BJ (cell line): ENCODE measurements at regions not wholly inside any gene's neighbourhood (a gene's known extent, or its start where the extent isn't known, plus 50 kb on each side); places are given as distances from the start of the nearest gene placed in this dataset.

Experiments used
- CTCF ChIA-PET: fragments of 350-600 bp; formaldehyde crosslinking; extraction: SDS; loops from one replicate; lab custom pipeline; 2021; ENCODE audit warnings: antibody characterized with exemption, inconsistent platforms; lab: Yijun Ruan, JAX
- POLR2A ChIA-PET: fragments of 300-600 bp; sonication (Branson Sonifier 250); formaldehyde crosslinking; extraction: SDS; loops from one replicate; lab custom pipeline; 2021; ENCODE audit warnings: antibody characterized with exemption; lab: Charles Lee
- DNase-seq: peaks from one replicate; pipeline ENCODE4 v3.0.0-alpha.2; 2011; ENCODE audit warnings: low read depth
- H3K27me3 ChIP-seq: 2 replicates; pipeline ENCODE4 v1.6.0; 2011; ENCODE audit warnings: low read length; ENCODE audit not compliant: control insufficient read depth, insufficient read depth
- H3K36me3 ChIP-seq: 2 replicates; pipeline ENCODE4 v1.5.1; 2011; ENCODE audit warnings: low read length; ENCODE audit not compliant: control insufficient read depth, insufficient read depth
- H3K4me3 ChIP-seq: 2 replicates; pipeline ENCODE4 v1.5.1; 2011; ENCODE audit warnings: low read depth, mild to moderate bottlenecking, control low read depth, low read length
- TF ChIP-seq, protein P1 (sequence below): IDR thresholded peaks from 2 replicates; pipeline ENCODE4 v1.5.1; 2011; ENCODE audit warnings: low read depth, mild to moderate bottlenecking, control low read depth, inconsistent platforms, low read length, moderate library complexity; ENCODE audit not compliant: insufficient read depth

DNA sequence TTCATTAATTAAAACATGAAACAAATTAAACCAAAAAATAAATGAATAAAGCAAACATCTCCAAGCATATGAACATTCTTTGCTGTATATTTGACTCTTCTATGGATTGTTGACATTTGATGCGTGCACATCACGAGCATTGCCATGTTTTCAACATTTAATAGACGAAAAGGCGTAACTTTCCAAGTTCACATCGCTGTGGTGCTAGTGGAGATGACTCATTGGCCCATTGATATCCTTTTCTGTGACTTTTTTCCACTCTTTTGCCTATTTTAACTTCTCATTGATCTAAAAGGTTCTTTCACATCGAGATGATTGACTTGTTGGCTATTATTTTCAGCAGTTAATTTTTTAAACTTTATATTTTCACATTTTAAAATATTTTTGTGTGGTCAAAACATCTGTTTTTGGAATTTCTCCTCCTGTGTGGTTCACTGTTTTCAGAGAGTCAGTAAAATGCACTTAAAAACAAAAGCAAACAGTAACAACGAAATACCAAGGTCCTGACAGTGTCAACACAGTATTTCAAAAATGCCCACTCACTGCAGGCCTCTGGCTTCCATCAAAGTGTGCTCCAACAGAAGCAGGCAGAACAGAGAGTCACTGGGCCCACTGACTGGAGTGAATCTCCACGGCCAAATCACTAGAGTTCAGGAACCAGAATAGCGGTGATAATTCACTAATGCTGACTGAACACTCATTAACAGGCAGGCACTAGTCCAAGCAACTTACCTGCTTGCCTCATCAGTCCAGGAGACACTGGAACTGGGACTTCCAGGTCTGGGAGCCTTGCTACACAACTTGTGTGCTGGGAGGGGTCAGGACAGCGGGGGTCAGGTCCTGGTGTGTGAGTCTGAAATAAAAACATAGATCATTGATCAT, 372.2 kb upstream of the SMIM21 start:
- no peaks in the 10 kb centered on the region for H3K36me3 ChIP-seq
- no peaks in the 10 kb centered on the region for H3K27me3 ChIP-seq
- TF ChIP-seq, protein P1, sequence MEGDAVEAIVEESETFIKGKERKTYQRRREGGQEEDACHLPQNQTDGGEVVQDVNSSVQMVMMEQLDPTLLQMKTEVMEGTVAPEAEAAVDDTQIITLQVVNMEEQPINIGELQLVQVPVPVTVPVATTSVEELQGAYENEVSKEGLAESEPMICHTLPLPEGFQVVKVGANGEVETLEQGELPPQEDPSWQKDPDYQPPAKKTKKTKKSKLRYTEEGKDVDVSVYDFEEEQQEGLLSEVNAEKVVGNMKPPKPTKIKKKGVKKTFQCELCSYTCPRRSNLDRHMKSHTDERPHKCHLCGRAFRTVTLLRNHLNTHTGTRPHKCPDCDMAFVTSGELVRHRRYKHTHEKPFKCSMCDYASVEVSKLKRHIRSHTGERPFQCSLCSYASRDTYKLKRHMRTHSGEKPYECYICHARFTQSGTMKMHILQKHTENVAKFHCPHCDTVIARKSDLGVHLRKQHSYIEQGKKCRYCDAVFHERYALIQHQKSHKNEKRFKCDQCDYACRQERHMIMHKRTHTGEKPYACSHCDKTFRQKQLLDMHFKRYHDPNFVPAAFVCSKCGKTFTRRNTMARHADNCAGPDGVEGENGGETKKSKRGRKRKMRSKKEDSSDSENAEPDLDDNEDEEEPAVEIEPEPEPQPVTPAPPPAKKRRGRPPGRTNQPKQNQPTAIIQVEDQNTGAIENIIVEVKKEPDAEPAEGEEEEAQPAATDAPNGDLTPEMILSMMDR, result no peak
- no peak for DNase-seq
- ChIA-PET CTCF (no interaction called here), POLR2A (no interaction called here)
- no peak overlapping the region for H3K4me3 ChIP-seq

DNA sequence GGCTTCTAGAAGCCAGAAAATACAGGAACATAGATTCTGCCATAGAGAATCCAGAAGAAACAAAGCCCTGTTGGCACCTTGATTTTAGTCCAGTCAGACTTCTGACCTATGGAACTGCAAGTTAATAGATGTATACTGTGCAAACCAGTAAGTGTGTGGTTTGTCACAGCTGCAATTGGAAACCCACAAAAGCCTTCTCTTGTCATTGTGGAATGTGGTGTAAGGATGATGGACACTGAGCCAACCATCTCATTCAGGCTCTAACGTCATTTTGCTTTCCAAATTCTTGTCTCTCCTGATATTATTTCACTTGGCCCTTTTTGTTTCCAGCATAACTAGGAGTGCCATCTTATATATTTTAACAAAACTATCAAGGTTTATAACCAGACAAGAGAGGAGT, 369.5 kb upstream of the SMIM21 start:
- ChIA-PET POLR2A (no interaction called here), CTCF (interaction anchor here (1.0 to 1.2 kb wide), 2 partner anchors 13 to 17 kb away, joined by 3 to 5 read pairs; no protein-coding TSS in a partner anchor)
- DNase-seq, result no peak
- Histone ChIP-seq H3K4me3 (no peak overlapping the region), H3K27me3 (no peaks in the 10 kb centered on the region), H3K36me3 (no peaks in the 10 kb centered on the region)
- TF ChIP-seq, protein P1, result no peak

DNA sequence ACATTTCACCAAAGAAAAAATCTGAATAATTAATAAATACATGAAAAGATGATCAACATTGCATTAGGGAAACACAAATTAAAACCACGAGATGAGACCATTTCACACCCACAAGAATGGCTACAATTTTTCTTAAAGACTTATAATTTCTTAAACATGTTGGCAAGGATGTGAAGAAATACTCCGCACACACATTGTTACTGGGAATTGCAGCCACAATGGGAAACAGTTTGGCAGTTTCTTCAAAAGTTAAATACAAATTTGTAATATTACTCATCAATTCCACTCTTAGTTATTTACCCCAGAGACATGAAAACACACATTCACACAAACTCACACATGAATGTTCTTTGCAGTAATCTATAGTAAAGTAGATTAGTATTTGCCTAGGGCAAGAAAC, 363.3 kb upstream of the SMIM21 start:
- TF ChIP-seq, protein P1, result no peak
- CTCF ChIA-PET, result no interaction called here

DNA sequence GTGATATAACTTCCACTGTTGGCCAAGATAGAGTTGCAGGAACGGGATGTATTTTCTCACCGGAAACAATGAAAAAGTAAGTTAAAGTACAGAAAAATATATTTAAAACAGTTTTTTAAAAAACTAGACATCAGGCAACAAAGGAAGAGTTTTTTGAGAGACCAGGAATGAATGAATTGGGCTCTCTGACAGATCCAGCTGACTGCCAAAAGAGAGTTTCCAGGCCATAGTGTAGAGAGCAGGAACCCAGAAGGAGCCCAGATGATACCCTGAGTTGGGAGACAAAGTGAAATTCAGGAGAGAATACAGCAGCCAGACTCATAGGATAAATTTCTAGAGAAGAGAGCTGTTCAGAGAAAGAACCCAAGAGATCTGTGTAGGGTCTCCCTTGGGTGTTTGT, 362.6 kb upstream of the SMIM21 start:
- Histone ChIP-seq H3K4me3 (no peak overlapping the region), H3K36me3 (no peaks in the 10 kb centered on the region), H3K27me3 (no peaks in the 10 kb centered on the region)
- CTCF ChIA-PET, result no interaction called here
- POLR2A ChIA-PET, result no interaction called here
- no peak for DNase-seq
- TF ChIP-seq, protein P1, result no peak

More for the DNA sequence above, 363.3 kb upstream of the SMIM21 start:
- POLR2A ChIA-PET, result no interaction called here
- no peaks in the 10 kb centered on the region for H3K36me3 ChIP-seq
- H3K27me3 ChIP-seq, result no peaks in the 10 kb centered on the region
- no peak overlapping the region for H3K4me3 ChIP-seq
- DNase-seq, result no peak

DNA sequence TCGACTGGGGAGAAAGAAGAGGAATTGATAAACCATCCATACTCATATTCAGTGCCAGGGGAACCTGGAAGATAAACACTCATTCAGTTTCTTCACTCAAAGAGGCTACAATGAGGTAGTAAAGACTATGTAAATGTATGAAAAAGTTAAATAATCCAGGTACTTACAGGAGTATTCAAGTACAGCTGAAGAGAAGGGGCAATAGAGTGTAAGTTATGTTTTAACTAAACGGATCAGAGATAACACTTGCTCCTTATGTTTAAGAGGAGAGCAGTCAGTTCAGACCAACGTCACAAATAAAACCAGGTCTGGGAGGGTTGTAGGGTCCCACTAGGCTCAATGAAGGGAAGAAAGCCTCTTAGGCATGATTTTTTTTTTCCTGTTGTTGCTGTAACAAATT, 358.3 kb upstream of the SMIM21 start:
- Histone ChIP-seq H3K4me3 (no peak overlapping the region), H3K27me3 (0 out of 2 replicates have a peak, but pooled peaks cover 3% of the 10 kb centered on the region)
- CTCF ChIA-PET, result interaction anchor here (0.7 kb wide), 1 partner anchor 241 kb away, joined by 4 read pairs; no protein-coding TSS in a partner anchor

More for the DNA sequence above, 358.3 kb upstream of the SMIM21 start:
- DNase-seq, result no peak
- H3K36me3 ChIP-seq, result no peaks in the 10 kb centered on the region
- POLR2A ChIA-PET, result no interaction called here
- TF ChIP-seq, protein P1, result no peak
